WTC11 (cell line): ENCODE measurements at regions not wholly inside any gene's neighbourhood (a gene's known extent, or its start where the extent isn't known, plus 50 kb on each side); places are given as distances from the start of the nearest gene placed in this dataset.
"Not testable (repeated sequence)": the region's sequence is repeated elsewhere in the genome, so short reads cannot be mapped to it uniquely, and the experiment has no call there.

Experiments
- ATAC-seq: fragments of 200-7000 bp; cut with Tn5 transposase; 2 replicates; pipeline ENCODE4 v1.10.0; 2021; ENCODE audit warnings: mild to moderate bottlenecking, moderate library complexity
- CTCF ChIA-PET: fragments of 300-600 bp; sonication (Branson Sonifier 250); formaldehyde crosslinking; loops from one replicate; lab custom pipeline; 2021; ENCODE audit warnings: antibody characterized with exemption; lab: Charles Lee
- POLR2A ChIA-PET: fragments of 350-600 bp; sonication (Branson Sonifier 250); formaldehyde crosslinking; loops from one replicate; lab custom pipeline; 2021; ENCODE audit warnings: antibody characterized with exemption; lab: Charles Lee
- DNase-seq: peaks from one replicate; pipeline ENCODE4 v3.0.0; 2021; ENCODE audit warnings: low spot score
- H3K27ac Mint-ChIP-seq: 2 replicates; pipeline ENCODE4 v1.8.0; 2021; ENCODE audit warnings: mixed read lengths
- H3K27me3 Mint-ChIP-seq: 2 replicates; pipeline ENCODE4 v1.8.0; 2021; ENCODE audit warnings: low read depth, mild to moderate bottlenecking, moderate library complexity, mixed read lengths
- H3K36me3 Mint-ChIP-seq: 2 replicates; pipeline ENCODE4 v1.8.0; 2021; ENCODE audit warnings: mixed read lengths
- H3K4me1 Mint-ChIP-seq: 2 replicates; pipeline ENCODE4 v1.8.0; 2022; ENCODE audit warnings: mixed read lengths
- H3K4me3 Mint-ChIP-seq: 2 replicates; pipeline ENCODE4 v1.8.0; 2021; ENCODE audit warnings: mild to moderate bottlenecking, moderate library complexity, mixed read lengths
- H3K9me3 Mint-ChIP-seq: 2 replicates; pipeline ENCODE4 v1.8.0; 2021; ENCODE audit warnings: mixed read lengths
- ESRRA ChIP-seq: sonication (generic); formaldehyde crosslinking; IDR thresholded peaks from 2 replicates; pipeline ENCODE4 v1.8.1; 2022; ENCODE audit warnings: mild to moderate bottlenecking, missing genetic modification reagents, borderline replicate concordance
- FOXJ3 ChIP-seq: sonication (generic); formaldehyde crosslinking; IDR thresholded peaks from 2 replicates; pipeline ENCODE4 v1.9.0; 2021; ENCODE audit warnings: missing genetic modification reagents, mild to moderate bottlenecking, borderline replicate concordance
- GABPB1 ChIP-seq: sonication (generic); formaldehyde crosslinking; IDR thresholded peaks from 2 replicates; pipeline ENCODE4 v1.8.1; 2023; ENCODE audit warnings: mild to moderate bottlenecking, missing genetic modification reagents
- GTF2I ChIP-seq: fragments of 250-450 bp; sonication (Bioruptor Pico); conservative IDR thresholded peaks from 2 replicates; pipeline ENCODE4 v1.4.0; 2021; ENCODE audit warnings: mild to moderate bottlenecking
- JAZF1 ChIP-seq: fragments of 250-450 bp; sonication (Bioruptor Pico); IDR thresholded peaks from 2 replicates; pipeline ENCODE4 v1.9.0; 2021; ENCODE audit warnings: moderate library complexity, mild to moderate bottlenecking, inconsistent platforms
- MYBL2 ChIP-seq: sonication (generic); formaldehyde crosslinking; IDR thresholded peaks from 2 replicates; pipeline ENCODE4 v1.8.1; 2023; ENCODE audit warnings: mild to moderate bottlenecking, moderate library complexity, missing genetic modification reagents
- NR2C2 ChIP-seq: sonication (generic); formaldehyde crosslinking; IDR thresholded peaks from 2 replicates; pipeline ENCODE4 v1.8.0; 2022; ENCODE audit warnings: mild to moderate bottlenecking, missing genetic modification reagents
- NR3C1 ChIP-seq: sonication (generic); formaldehyde crosslinking; conservative IDR thresholded peaks from 2 replicates; pipeline ENCODE4 v1.8.1; 2023; ENCODE audit warnings: low read depth, mild to moderate bottlenecking, missing genetic modification reagents
- OVOL2 ChIP-seq: fragments of 250-450 bp; sonication (Bioruptor Pico); IDR thresholded peaks from 2 replicates; pipeline ENCODE4 v1.9.0; 2021; ENCODE audit warnings: mild to moderate bottlenecking, borderline replicate concordance
- ZNF317 ChIP-seq: sonication (generic); formaldehyde crosslinking; IDR thresholded peaks from 2 replicates; pipeline ENCODE4 v1.8.1; 2023; ENCODE audit warnings: low read depth, mild to moderate bottlenecking, moderate library complexity, missing genetic modification reagents, borderline replicate concordance
- TF ChIP-seq, protein P1 (sequence below): fragments of 200-600 bp; IDR thresholded peaks from 2 replicates; pipeline ENCODE4 v1.8.0; 2022; ENCODE audit warnings: antibody characterized with exemption
- TF ChIP-seq, protein P2 (sequence below): fragments of 250-450 bp; sonication (Bioruptor Pico); IDR thresholded peaks from 2 replicates; pipeline ENCODE4 v1.9.0; 2021; ENCODE audit warnings: mild to moderate bottlenecking
- TF ChIP-seq, protein P3 (sequence below): fragments of 250-450 bp; sonication (Bioruptor Pico); conservative IDR thresholded peaks from 2 replicates; pipeline ENCODE4 v1.9.0; 2021; ENCODE audit warnings: mild to moderate bottlenecking
- TF ChIP-seq, protein P4 (sequence below): sonication (generic); formaldehyde crosslinking; IDR thresholded peaks from 2 replicates; pipeline ENCODE4 v1.8.1; 2022; ENCODE audit warnings: mild to moderate bottlenecking, missing genetic modification reagents, moderate library complexity, borderline replicate concordance
- TF ChIP-seq, protein P5 (sequence below): fragments of 250-450 bp; sonication (Bioruptor Pico); IDR thresholded peaks from 2 replicates; pipeline ENCODE4 v1.9.0; 2021; ENCODE audit warnings: mild to moderate bottlenecking

DNA sequence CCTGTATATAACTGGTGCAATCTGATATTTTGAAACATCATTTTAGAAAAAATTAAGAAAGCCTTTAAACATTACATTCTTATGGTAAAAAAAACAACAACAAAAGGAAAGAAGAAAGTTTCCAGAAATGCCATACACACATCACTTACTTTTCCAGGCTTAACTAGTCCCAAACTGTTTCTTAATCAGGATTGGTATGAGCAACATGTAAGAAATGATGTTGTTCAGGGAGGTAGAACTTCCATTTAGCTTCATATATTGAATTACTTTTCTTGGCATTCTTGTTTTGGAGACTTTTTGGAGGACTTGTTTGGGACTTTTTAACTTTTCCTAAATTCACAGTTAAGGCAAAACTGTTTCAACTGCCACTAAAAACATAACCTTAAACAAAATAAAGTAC is 791.5 kb downstream of the METTL15 start (continued):
- TF ChIP-seq NR3C1 (CRISPR knock-in tag) (no peak), GABPB1 (no peak), OVOL2 (CRISPR knock-in tag) (no peak), NR2C2 (CRISPR knock-in tag) (no peak)
- TF ChIP-seq, protein P1, sequence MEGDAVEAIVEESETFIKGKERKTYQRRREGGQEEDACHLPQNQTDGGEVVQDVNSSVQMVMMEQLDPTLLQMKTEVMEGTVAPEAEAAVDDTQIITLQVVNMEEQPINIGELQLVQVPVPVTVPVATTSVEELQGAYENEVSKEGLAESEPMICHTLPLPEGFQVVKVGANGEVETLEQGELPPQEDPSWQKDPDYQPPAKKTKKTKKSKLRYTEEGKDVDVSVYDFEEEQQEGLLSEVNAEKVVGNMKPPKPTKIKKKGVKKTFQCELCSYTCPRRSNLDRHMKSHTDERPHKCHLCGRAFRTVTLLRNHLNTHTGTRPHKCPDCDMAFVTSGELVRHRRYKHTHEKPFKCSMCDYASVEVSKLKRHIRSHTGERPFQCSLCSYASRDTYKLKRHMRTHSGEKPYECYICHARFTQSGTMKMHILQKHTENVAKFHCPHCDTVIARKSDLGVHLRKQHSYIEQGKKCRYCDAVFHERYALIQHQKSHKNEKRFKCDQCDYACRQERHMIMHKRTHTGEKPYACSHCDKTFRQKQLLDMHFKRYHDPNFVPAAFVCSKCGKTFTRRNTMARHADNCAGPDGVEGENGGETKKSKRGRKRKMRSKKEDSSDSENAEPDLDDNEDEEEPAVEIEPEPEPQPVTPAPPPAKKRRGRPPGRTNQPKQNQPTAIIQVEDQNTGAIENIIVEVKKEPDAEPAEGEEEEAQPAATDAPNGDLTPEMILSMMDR: no peak
- TF ChIP-seq, protein P2, sequence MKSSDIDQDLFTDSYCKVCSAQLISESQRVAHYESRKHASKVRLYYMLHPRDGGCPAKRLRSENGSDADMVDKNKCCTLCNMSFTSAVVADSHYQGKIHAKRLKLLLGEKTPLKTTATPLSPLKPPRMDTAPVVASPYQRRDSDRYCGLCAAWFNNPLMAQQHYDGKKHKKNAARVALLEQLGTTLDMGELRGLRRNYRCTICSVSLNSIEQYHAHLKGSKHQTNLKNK: no peak
- TF ChIP-seq, all 79 proteins: peak for 0

DNA sequence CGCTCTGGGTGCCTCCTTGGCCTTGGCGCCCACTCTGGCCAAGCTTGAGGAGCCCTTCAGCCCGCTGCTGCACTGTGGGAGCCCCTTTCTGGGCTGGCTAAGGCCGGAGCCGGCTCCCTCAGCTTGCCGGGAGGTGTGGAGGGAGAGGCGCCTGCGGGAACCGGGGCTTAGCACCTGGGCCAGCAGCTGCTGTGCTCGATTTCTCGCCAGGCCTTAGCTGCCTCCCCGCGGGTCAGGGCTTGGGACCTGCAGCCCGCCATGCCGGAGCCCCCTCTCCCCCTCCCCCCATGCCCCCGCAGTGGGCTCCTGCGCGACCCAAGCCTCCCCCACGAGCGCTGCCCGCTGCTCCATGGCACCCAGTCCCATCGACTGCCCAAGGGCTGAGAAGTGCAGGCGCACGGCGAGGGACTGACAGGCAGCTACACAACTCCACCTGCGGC is 782.4 kb downstream of the METTL15 start:
- H3K27ac Mint-ChIP-seq, H3K27me3 Mint-ChIP-seq, H3K36me3 Mint-ChIP-seq, CTCF ChIA-PET, DNase-seq, POLR2A ChIA-PET, ATAC-seq, H3K4me3 Mint-ChIP-seq, H3K4me1 Mint-ChIP-seq: not testable (repeated sequence)
- H3K9me3 Mint-ChIP-seq: peaks cover 12% of the 10 kb centered on the region

DNA sequence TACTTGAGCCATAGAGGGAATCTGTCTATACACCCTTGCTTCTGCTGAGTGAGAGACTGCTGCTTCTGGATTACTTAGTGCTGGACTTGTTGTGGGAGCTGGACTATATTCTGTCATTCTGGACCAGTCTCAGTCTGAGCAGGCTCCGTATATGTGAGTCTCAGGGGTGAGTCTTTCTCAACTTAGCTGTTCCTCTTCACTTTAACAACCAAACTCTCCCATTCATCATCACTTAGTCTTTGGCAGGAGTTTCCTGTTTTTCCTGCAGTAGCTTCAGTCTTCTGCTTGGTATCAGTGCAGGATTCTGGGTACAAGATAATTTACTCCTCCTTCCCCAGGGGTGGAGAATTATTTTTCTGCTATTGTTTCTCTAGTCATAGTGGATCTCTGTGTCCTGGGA is 779.5 kb downstream of the METTL15 start:
- TF ChIP-seq GABPB1: no peak
- no peak for TF ChIP-seq GTF2I
- TF ChIP-seq FOXJ3 (CRISPR knock-in tag): no peak
- TF ChIP-seq, protein P3, sequence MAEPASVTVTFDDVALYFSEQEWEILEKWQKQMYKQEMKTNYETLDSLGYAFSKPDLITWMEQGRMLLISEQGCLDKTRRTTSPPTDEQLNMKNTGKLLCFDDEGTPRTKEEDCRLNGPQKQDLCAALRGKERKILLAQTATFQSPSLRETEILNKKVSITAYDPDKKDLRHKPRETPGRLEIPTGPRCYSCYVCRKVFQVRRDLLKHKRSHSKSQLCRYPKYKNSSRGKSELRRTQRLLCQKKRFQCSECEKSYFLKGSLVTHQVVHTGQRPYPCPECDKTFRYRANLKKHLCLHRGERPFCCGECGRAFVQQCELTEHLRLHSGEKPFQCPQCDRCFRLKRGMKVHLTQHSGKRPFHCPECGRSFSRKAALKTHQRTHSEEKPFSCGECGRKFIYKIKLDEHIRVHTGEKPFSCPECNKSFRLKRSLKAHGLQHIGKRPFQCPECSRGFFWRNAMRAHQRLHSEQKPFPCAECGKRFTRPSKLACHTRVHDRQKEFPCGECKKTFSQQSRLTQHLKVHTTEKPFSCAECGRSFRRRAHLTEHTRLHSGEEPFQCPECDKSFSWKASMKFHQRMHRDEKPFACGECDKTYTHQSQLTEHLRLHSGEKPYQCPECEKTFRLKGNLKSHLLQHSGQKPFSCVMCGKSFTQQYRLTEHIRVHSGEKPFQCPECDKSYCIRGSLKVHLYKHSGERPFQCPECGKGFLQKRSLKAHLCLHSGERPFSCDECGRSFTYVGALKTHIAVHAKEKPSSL (CRISPR knock-in tag): no peak
- TF ChIP-seq ZNF317: no peak
- TF ChIP-seq ESRRA: no peak
- no peak for TF ChIP-seq JAZF1 (CRISPR knock-in tag)
- TF ChIP-seq, protein P4, sequence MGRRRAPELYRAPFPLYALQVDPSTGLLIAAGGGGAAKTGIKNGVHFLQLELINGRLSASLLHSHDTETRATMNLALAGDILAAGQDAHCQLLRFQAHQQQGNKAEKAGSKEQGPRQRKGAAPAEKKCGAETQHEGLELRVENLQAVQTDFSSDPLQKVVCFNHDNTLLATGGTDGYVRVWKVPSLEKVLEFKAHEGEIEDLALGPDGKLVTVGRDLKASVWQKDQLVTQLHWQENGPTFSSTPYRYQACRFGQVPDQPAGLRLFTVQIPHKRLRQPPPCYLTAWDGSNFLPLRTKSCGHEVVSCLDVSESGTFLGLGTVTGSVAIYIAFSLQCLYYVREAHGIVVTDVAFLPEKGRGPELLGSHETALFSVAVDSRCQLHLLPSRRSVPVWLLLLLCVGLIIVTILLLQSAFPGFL (CRISPR knock-in tag): no peak
- no peak for TF ChIP-seq MYBL2 (CRISPR knock-in tag)
- TF ChIP-seq, protein P5, sequence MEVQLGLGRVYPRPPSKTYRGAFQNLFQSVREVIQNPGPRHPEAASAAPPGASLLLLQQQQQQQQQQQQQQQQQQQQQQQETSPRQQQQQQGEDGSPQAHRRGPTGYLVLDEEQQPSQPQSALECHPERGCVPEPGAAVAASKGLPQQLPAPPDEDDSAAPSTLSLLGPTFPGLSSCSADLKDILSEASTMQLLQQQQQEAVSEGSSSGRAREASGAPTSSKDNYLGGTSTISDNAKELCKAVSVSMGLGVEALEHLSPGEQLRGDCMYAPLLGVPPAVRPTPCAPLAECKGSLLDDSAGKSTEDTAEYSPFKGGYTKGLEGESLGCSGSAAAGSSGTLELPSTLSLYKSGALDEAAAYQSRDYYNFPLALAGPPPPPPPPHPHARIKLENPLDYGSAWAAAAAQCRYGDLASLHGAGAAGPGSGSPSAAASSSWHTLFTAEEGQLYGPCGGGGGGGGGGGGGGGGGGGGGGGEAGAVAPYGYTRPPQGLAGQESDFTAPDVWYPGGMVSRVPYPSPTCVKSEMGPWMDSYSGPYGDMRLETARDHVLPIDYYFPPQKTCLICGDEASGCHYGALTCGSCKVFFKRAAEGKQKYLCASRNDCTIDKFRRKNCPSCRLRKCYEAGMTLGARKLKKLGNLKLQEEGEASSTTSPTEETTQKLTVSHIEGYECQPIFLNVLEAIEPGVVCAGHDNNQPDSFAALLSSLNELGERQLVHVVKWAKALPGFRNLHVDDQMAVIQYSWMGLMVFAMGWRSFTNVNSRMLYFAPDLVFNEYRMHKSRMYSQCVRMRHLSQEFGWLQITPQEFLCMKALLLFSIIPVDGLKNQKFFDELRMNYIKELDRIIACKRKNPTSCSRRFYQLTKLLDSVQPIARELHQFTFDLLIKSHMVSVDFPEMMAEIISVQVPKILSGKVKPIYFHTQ (CRISPR knock-in tag): no peak
- Mint-ChIP-seq H3K36me3 (peaks cover 6% of the 10 kb centered on the region), H3K4me1 (no peaks in the 10 kb centered on the region)

More for the DNA sequence above, 779.5 kb downstream of the METTL15 start:
- no peak overlapping the region for H3K4me3 Mint-ChIP-seq
- CTCF ChIA-PET: no interaction called here
- H3K27me3 Mint-ChIP-seq: no peaks in the 10 kb centered on the region; the same call in 1 of the 2 replicates
- ATAC-seq (no peak), DNase-seq (no peak)
- POLR2A ChIA-PET: no interaction called here
- H3K9me3 Mint-ChIP-seq: peaks cover 27% of the 10 kb centered on the region
- no peak overlapping the region for H3K27ac Mint-ChIP-seq
